SK-N-MC (cell line): ENCODE measurements at regions not wholly inside any gene's neighbourhood (a gene's known extent, or its start where the extent isn't known, plus 50 kb on each side); places are given as distances from the start of the nearest gene placed in this dataset.

ENCODE experiments used
- EZH2 ChIP-seq: fragments of 200-600 bp; sonication (generic); IDR thresholded peaks from one replicate; pipeline ENCODE4 v1.6.1; 2017; ENCODE audit warnings: antibody characterized with exemption
- FOXP2 ChIP-seq: optimal IDR thresholded peaks from 2 replicates; pipeline ENCODE3; 2011; ENCODE audit warnings: mild to moderate bottlenecking, moderate library complexity; ENCODE audit not compliant: insufficient read depth; ENCODE audit errors: extremely low read length, control extremely low read depth
- POLR2AphosphoS5 ChIP-seq: IDR thresholded peaks from 2 replicates; pipeline ENCODE4 v1.6.1; 2012; ENCODE audit warnings: mild to moderate bottlenecking, low read depth, low read length, borderline replicate concordance

DNA sequence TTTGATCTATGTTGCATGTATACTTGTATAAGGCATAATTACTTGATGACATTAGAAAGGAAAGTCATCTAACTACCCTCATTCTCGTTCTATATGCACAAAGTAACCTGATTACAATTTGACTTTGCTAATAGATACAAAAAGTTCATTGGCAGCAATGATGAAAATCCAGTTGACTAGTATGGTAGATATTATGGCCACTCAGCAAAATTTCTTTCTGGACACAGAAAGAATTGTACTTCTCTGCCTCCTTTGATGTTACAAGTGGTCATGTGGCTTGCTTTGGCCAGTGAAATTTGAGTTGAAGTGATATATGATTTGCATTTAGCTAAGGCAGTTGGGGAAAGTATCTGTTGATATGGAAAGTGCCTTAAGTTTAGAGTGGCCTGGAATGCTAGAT lies 723.7 kb upstream of the ARRDC3 start:
- TF ChIP-seq FOXP2 (no peak), EZH2 (no peak), POLR2AphosphoS5 (no peak)
